ENCODE measurements at regions not wholly inside any gene's neighbourhood (a gene's known extent, or its start where the extent isn't known, plus 50 kb on each side); places are given as distances from the start of the nearest gene placed in this dataset.

DNA sequence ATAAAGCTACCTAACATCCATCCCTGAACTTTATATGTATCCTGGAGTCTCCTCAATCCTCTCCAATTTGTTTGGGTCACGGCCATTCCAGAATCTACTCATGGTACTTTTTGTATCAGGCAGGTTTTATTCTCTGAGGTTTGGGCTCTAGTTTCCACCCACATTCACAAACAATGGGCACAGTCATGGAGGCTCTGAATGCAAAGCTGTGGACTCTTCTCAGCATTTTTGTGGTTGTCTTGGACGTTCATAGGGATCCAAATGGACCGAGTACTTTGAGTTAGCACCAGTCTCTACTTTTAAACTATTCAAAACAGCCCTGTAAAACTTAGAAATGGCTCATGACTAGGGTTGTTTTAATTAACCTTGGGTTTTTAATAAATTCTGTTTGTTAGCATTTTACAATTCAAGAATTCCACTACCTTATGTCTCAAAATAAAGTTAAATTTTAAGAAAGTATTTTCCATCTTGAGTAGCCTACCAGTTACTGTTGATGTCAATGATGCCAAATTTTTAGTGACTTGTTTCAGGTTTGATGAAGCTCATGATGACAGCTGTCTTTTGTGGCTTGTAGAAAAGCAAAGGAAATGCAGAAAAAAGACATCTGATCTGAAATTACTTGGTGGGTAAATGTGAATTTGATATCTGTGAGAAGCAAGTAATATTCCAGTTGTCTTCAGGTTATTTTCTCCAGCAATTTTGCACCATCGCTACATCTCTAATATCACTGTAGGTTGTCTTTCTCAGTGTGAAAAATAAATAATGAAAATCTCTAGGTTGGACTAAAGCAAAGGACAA is 275.7 kb upstream of the THBS1 start:
- TF ChIP-seq, protein P1, sequence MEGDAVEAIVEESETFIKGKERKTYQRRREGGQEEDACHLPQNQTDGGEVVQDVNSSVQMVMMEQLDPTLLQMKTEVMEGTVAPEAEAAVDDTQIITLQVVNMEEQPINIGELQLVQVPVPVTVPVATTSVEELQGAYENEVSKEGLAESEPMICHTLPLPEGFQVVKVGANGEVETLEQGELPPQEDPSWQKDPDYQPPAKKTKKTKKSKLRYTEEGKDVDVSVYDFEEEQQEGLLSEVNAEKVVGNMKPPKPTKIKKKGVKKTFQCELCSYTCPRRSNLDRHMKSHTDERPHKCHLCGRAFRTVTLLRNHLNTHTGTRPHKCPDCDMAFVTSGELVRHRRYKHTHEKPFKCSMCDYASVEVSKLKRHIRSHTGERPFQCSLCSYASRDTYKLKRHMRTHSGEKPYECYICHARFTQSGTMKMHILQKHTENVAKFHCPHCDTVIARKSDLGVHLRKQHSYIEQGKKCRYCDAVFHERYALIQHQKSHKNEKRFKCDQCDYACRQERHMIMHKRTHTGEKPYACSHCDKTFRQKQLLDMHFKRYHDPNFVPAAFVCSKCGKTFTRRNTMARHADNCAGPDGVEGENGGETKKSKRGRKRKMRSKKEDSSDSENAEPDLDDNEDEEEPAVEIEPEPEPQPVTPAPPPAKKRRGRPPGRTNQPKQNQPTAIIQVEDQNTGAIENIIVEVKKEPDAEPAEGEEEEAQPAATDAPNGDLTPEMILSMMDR (IDR thresholded peaks at IDR 0.05): no peak
- no peak for TF ChIP-seq POLR2AphosphoS5 (IDR thresholded peaks at IDR 0.05)
- TF ChIP-seq POLR2A (IDR thresholded peaks at IDR 0.05): no peak
- no peak for TF ChIP-seq EP300 (IDR thresholded peaks at IDR 0.05; ENCODE audit: low read depth)
- Histone ChIP-seq H3K36me3 (no peaks in the 10 kb centered on the region), H3K4me3 (no peak overlapping the region), H3K9me3 (no peaks in the 10 kb centered on the region), H3K27ac (no peak overlapping the region), H3K27me3 (no peaks in the 10 kb centered on the region), H3K4me1 (no peaks in the 10 kb centered on the region)
- intact Hi-C loops (cut with DNase I; ENCODE audit: low total_unique reads): no loop called here
- WGBS, 2 donors (ENCODE audit: low coverage in 1 of 2): 75% methylated on average over 3 to 4 of the region's 4 CpGs
- in situ Hi-C loops (cut with MboI; ENCODE audit: low pct_ligation_motif_present in 1 of 4, low pct_unique_long_range_greater_than_20kb in 1 of 4, low sequenced_read_pairs in 3 of 4): loop anchor here in 2 of 4 donors (10.0 to 25.0 kb wide), 2 partner anchors 270 to 493 kb away; no protein-coding TSS in a partner anchor
- DNase-seq: no peak

DNA sequence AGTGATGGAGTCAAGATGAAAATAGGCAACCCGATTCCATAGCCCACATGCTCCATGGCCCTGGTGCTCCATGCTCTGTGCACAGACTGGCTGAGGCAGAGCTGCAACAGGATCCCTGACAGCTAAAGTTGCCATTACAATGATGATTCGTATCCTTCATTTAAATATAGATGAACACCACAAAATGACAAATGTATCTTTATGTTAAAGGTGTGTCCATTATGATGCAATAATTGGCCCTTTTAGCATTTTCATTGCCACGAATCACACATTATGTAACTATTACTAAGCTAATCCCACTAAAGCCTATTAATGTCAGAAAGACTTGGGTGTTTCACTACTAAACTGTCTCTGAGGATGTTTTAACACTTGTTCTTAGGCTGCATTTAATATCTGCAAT is 270.2 kb upstream of the THBS1 start:
- intact Hi-C loops (cut with DNase I; ENCODE audit: low total_unique reads): no loop called here
- in situ Hi-C loops (cut with MboI; ENCODE audit: low pct_ligation_motif_present in 1 of 4, low pct_unique_long_range_greater_than_20kb in 1 of 4, low sequenced_read_pairs in 3 of 4): loop anchor here in 2 of 4 donors (10.0 to 25.0 kb wide), 2 partner anchors 264 to 498 kb away; no protein-coding TSS in a partner anchor
- TF ChIP-seq POLR2AphosphoS5 (IDR thresholded peaks at IDR 0.05) (no peak), POLR2A (IDR thresholded peaks at IDR 0.05) (no peak), EP300 (IDR thresholded peaks at IDR 0.05; ENCODE audit: low read depth) (no peak)
- TF ChIP-seq, protein P1 (IDR thresholded peaks at IDR 0.05): no peak
- 79 to 83% methylated on average over 3 of the region's 3 CpGs for WGBS, 2 donors (ENCODE audit: low coverage in 1 of 2)
- no peaks in the 10 kb centered on the region for H3K9me3 ChIP-seq
- H3K36me3 ChIP-seq: no peaks in the 10 kb centered on the region
- DNase-seq: no peak
- no peak overlapping the region for H3K4me3 ChIP-seq
- H3K27me3 ChIP-seq: no peaks in the 10 kb centered on the region
- peaks cover 0 to 20% (median 0%) of the 10 kb centered on the region in 4 donors for H3K4me1 ChIP-seq
- no peak overlapping the region for H3K27ac ChIP-seq

DNA sequence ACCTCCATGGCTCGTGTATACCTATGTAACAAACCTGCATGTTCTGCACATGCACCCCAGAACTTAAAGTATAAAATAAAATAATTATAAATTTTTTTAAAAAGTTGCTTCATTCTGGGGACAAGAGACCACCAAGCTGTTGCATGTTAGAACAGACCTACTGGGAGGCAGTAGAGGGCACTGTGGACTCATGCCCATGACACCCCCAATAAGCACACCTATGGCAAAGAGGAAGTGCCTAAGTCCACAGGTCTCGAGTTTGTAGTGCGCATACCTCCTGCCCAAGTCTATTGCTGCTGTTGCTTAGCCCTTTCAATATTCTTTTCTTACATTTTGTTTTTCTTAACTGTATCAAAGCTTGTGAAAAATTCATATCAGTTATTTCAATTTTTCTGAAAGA is 267.9 kb upstream of the THBS1 start:
- Histone ChIP-seq H3K27ac (peak overlapping the region in 2 of 4 donors; percentile 70 to 77), H3K4me1 (peaks cover 0 to 36% (median 2%) of the 10 kb centered on the region in 4 donors), H3K36me3 (no peaks in the 10 kb centered on the region), H3K4me3 (no peak overlapping the region), H3K27me3 (no peaks in the 10 kb centered on the region), H3K9me3 (no peaks in the 10 kb centered on the region)
- intact Hi-C loops (cut with DNase I; ENCODE audit: low total_unique reads) (no loop called here), in situ Hi-C loops (cut with MboI; ENCODE audit: low pct_ligation_motif_present in 1 of 4, low pct_unique_long_range_greater_than_20kb in 1 of 4, low sequenced_read_pairs in 3 of 4) (loop anchor here in 2 of 4 donors (10.0 to 25.0 kb wide), 2 partner anchors 262 to 501 kb away; no protein-coding TSS in a partner anchor)
- WGBS, 2 donors (ENCODE audit: low coverage in 1 of 2): 46% methylated on average over 3 of the region's 3 CpGs; no CpG with 5 or more reads in 1 of the 2 donors
- TF ChIP-seq POLR2A (IDR thresholded peaks at IDR 0.05): no peak
- TF ChIP-seq EP300 (IDR thresholded peaks at IDR 0.05; ENCODE audit: low read depth): peak; percentile 30
- TF ChIP-seq POLR2AphosphoS5 (IDR thresholded peaks at IDR 0.05): no peak
- TF ChIP-seq, protein P1 (IDR thresholded peaks at IDR 0.05): peak; percentile 24 to 68 (median 47)
- peak; percentile 63 for DNase-seq

DNA sequence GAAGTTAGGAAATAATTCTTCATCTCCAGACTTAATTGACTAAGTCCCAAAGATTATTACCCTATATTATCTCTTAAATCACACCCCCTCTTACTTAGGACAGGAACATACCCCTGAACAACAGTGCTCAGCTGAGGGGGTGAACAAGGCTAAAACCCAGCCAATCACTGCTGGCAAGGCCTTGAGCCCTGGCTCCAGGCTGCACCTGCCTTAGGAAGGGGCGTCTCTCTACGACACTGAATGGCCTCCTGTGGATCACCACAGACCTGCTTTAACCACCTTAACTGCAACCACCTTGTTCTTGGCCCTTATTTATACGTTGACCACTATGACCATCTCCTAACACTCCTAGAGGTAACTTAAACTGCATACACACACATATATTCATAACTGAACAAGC is 267.4 kb upstream of the THBS1 start:
- intact Hi-C loops (cut with DNase I; ENCODE audit: low total_unique reads): no loop called here
- Histone ChIP-seq H3K9me3 (no peaks in the 10 kb centered on the region), H3K4me3 (no peak overlapping the region), H3K27ac (peak overlapping the region in 3 of 4 donors; percentile 35 to 77 (median 70)), H3K36me3 (no peaks in the 10 kb centered on the region), H3K4me1 (peaks cover 0 to 39% (median 2%) of the 10 kb centered on the region in 4 donors), H3K27me3 (no peaks in the 10 kb centered on the region)
- 59 to 66% methylated on average over 3 of the region's 3 CpGs for WGBS, 2 donors (ENCODE audit: low coverage in 1 of 2)
- TF ChIP-seq POLR2AphosphoS5 (IDR thresholded peaks at IDR 0.05) (no peak), EP300 (IDR thresholded peaks at IDR 0.05; ENCODE audit: low read depth) (no peak), POLR2A (IDR thresholded peaks at IDR 0.05) (no peak)
- TF ChIP-seq, protein P1 (IDR thresholded peaks at IDR 0.05): no peak
- in situ Hi-C loops (cut with MboI; ENCODE audit: low pct_ligation_motif_present in 1 of 4, low pct_unique_long_range_greater_than_20kb in 1 of 4, low sequenced_read_pairs in 3 of 4): loop anchor here in 2 of 4 donors (10.0 to 25.0 kb wide), 2 partner anchors 261 to 501 kb away; no protein-coding TSS in a partner anchor
- no peak for DNase-seq

Measured in transverse colon (tissue), 4 donors.